ENCODE measurements at regions not wholly inside any gene's neighbourhood (a gene's known extent, or its start where the extent isn't known, plus 50 kb on each side); places are given as distances from the start of the nearest gene placed in this dataset.

DNA sequence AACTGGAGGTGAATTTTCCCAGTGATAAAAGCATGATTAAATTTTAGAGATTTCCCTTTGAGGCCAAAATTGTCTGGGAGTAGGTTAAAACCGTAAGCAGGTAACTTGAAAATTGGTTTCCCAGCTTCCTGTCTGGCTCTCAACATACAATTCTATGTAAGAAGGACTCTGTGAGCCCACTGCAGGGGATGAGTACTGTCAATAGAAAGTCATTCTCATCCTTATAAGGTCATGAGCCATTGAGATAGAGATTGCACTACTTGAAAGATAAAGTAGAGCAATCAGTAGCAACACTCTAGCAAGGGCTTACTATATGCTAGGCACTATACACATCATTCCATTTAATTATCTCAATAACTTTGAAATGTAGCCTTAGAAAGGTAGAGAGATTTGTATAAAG, 225.6 kb upstream of the HMGA2 start:
- H3K4me1 ChIP-seq (ENCODE audit: control insufficient read depth in 4 of 4, insufficient read depth in 4 of 4, low read length in 3 of 4): peaks cover 0 to 8% (median 2%) of the 10 kb centered on the region in 4 donors
- H3K4me3 ChIP-seq (ENCODE audit: low read depth in 1 of 3, low read length in 3 of 3): no peak overlapping the region
- no peak overlapping the region for H3K27ac ChIP-seq (ENCODE audit: low read depth in 1 of 2, low read length in 2 of 2)
- H3K27me3 ChIP-seq (ENCODE audit: control insufficient read depth in 4 of 4, insufficient read depth in 4 of 4, low read length in 3 of 4): peaks cover 0 to 10% (median 0%) of the 10 kb centered on the region in 4 donors
- no peak for DNase-seq (ENCODE audit: low spot score)
- no peak overlapping the region for H3K9ac ChIP-seq (ENCODE audit: low read depth in 1 of 2, low read length in 2 of 2)
- TF ChIP-seq HNF4A (conservative IDR thresholded peaks at IDR 0.05): no peak
- TF ChIP-seq FOXA2 (IDR thresholded peaks at IDR 0.05): no peak
- no peak for TF ChIP-seq NR2F2 (IDR thresholded peaks at IDR 0.05)
- no peak for TF ChIP-seq TAF1 (conservative IDR thresholded peaks at IDR 0.05)
- no peak for TF ChIP-seq RXRA (IDR thresholded peaks at IDR 0.05)
- TF ChIP-seq GABPA (IDR thresholded peaks at IDR 0.05 in 1 of 2, conservative IDR thresholded peaks at IDR 0.05 in 1 of 2): no peak
- TF ChIP-seq JUND (IDR thresholded peaks at IDR 0.05): no peak
- TF ChIP-seq, protein P1, sequence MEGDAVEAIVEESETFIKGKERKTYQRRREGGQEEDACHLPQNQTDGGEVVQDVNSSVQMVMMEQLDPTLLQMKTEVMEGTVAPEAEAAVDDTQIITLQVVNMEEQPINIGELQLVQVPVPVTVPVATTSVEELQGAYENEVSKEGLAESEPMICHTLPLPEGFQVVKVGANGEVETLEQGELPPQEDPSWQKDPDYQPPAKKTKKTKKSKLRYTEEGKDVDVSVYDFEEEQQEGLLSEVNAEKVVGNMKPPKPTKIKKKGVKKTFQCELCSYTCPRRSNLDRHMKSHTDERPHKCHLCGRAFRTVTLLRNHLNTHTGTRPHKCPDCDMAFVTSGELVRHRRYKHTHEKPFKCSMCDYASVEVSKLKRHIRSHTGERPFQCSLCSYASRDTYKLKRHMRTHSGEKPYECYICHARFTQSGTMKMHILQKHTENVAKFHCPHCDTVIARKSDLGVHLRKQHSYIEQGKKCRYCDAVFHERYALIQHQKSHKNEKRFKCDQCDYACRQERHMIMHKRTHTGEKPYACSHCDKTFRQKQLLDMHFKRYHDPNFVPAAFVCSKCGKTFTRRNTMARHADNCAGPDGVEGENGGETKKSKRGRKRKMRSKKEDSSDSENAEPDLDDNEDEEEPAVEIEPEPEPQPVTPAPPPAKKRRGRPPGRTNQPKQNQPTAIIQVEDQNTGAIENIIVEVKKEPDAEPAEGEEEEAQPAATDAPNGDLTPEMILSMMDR (IDR thresholded peaks at IDR 0.05; ENCODE audit: low read depth, low read length, missing input control): no peak
- TF ChIP-seq, protein P2, sequence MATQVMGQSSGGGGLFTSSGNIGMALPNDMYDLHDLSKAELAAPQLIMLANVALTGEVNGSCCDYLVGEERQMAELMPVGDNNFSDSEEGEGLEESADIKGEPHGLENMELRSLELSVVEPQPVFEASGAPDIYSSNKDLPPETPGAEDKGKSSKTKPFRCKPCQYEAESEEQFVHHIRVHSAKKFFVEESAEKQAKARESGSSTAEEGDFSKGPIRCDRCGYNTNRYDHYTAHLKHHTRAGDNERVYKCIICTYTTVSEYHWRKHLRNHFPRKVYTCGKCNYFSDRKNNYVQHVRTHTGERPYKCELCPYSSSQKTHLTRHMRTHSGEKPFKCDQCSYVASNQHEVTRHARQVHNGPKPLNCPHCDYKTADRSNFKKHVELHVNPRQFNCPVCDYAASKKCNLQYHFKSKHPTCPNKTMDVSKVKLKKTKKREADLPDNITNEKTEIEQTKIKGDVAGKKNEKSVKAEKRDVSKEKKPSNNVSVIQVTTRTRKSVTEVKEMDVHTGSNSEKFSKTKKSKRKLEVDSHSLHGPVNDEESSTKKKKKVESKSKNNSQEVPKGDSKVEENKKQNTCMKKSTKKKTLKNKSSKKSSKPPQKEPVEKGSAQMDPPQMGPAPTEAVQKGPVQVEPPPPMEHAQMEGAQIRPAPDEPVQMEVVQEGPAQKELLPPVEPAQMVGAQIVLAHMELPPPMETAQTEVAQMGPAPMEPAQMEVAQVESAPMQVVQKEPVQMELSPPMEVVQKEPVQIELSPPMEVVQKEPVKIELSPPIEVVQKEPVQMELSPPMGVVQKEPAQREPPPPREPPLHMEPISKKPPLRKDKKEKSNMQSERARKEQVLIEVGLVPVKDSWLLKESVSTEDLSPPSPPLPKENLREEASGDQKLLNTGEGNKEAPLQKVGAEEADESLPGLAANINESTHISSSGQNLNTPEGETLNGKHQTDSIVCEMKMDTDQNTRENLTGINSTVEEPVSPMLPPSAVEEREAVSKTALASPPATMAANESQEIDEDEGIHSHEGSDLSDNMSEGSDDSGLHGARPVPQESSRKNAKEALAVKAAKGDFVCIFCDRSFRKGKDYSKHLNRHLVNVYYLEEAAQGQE (IDR thresholded peaks at IDR 0.05): no peak
- no peak for TF ChIP-seq YY1 (IDR thresholded peaks at IDR 0.05)
- TF ChIP-seq, protein P3, sequence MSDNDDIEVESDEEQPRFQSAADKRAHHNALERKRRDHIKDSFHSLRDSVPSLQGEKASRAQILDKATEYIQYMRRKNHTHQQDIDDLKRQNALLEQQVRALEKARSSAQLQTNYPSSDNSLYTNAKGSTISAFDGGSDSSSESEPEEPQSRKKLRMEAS (IDR thresholded peaks at IDR 0.05): no peak
- no peak for TF ChIP-seq SP1 (IDR thresholded peaks at IDR 0.05)
- TF ChIP-seq FOXA1 (IDR thresholded peaks at IDR 0.05): no peak
- TF ChIP-seq, protein P4, sequence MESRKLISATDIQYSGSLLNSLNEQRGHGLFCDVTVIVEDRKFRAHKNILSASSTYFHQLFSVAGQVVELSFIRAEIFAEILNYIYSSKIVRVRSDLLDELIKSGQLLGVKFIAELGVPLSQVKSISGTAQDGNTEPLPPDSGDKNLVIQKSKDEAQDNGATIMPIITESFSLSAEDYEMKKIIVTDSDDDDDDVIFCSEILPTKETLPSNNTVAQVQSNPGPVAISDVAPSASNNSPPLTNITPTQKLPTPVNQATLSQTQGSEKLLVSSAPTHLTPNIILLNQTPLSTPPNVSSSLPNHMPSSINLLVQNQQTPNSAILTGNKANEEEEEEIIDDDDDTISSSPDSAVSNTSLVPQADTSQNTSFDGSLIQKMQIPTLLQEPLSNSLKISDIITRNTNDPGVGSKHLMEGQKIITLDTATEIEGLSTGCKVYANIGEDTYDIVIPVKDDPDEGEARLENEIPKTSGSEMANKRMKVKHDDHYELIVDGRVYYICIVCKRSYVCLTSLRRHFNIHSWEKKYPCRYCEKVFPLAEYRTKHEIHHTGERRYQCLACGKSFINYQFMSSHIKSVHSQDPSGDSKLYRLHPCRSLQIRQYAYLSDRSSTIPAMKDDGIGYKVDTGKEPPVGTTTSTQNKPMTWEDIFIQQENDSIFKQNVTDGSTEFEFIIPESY (IDR thresholded peaks at IDR 0.05): no peak
- no peak for TF ChIP-seq EGR1 (IDR thresholded peaks at IDR 0.05; ENCODE audit: low read depth in 2 of 2)
- TF ChIP-seq, protein P5, sequence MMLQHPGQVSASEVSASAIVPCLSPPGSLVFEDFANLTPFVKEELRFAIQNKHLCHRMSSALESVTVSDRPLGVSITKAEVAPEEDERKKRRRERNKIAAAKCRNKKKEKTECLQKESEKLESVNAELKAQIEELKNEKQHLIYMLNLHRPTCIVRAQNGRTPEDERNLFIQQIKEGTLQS (IDR thresholded peaks at IDR 0.05): no peak
- no peak for TF ChIP-seq RAD21 (IDR thresholded peaks at IDR 0.05)
- TF ChIP-seq HNF4G (IDR thresholded peaks at IDR 0.05): no peak
- H3K9me3 ChIP-seq (ENCODE audit: control insufficient read depth in 4 of 4, low read length in 3 of 4): no peaks in the 10 kb centered on the region
- 68% methylated on average over 1 of the region's 1 CpG for WGBS
- H3K36me3 ChIP-seq (ENCODE audit: control insufficient read depth in 4 of 4, insufficient read depth in 3 of 4, low read depth in 1 of 4, low read length in 3 of 4): no peaks in the 10 kb centered on the region

Measured in liver (tissue), 8 donors.